ENCODE measurements at regions not wholly inside any gene's neighbourhood (a gene's known extent, or its start where the extent isn't known, plus 50 kb on each side); places are given as distances from the start of the nearest gene placed in this dataset.

DNA sequence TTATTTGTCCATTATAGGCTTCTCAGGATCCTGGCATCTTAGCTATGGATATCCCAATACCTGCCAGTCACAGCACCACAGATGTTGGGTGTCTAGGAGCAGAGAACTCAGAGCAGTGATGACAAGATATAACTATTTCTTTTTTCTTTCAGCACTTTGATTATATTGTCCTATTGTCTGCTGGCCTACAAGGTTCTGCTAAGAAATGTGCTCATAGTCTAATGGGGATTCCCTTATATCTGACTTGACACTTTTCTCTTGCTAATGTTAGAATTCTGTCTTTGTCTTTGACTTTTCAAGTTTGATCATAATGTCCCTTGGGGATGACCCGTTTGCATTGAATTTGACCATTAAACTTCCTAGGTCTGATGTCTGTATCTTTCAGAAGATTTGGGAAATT is 270.4 kb downstream of the OGFRL1 start:
- no peak for DNase-seq (ENCODE audit: low read depth)
- no peak overlapping the region for H3K4me3 ChIP-seq (ENCODE audit: low read depth, low read length)
- TF ChIP-seq, protein P1, sequence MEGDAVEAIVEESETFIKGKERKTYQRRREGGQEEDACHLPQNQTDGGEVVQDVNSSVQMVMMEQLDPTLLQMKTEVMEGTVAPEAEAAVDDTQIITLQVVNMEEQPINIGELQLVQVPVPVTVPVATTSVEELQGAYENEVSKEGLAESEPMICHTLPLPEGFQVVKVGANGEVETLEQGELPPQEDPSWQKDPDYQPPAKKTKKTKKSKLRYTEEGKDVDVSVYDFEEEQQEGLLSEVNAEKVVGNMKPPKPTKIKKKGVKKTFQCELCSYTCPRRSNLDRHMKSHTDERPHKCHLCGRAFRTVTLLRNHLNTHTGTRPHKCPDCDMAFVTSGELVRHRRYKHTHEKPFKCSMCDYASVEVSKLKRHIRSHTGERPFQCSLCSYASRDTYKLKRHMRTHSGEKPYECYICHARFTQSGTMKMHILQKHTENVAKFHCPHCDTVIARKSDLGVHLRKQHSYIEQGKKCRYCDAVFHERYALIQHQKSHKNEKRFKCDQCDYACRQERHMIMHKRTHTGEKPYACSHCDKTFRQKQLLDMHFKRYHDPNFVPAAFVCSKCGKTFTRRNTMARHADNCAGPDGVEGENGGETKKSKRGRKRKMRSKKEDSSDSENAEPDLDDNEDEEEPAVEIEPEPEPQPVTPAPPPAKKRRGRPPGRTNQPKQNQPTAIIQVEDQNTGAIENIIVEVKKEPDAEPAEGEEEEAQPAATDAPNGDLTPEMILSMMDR (IDR thresholded peaks at IDR 0.05; ENCODE audit: control insufficient read depth, extremely low read depth, insufficient read depth): no peak

DNA sequence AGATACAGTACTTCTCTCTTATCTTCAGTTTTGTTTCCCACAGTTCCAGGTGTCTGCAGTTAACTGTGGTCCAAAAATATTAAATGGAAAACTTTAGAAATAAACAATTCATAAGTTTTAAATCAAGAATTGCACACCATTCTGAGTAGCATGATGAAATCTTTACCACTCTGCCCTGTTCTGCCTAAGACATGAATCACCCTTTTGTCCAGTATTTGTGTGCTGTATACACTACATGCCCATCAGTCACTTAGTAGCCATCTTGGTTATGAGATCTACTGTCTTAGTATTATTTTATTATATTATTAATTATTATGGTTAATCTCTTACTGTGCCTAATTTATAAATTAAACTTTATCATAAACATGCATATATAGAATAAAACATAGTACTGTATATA is 279.0 kb downstream of the OGFRL1 start:
- no peak overlapping the region for H3K4me3 ChIP-seq (ENCODE audit: low read depth, low read length)
- TF ChIP-seq, protein P1 (IDR thresholded peaks at IDR 0.05; ENCODE audit: control insufficient read depth, extremely low read depth, insufficient read depth): no peak
- DNase-seq (ENCODE audit: low read depth): no peak

DNA sequence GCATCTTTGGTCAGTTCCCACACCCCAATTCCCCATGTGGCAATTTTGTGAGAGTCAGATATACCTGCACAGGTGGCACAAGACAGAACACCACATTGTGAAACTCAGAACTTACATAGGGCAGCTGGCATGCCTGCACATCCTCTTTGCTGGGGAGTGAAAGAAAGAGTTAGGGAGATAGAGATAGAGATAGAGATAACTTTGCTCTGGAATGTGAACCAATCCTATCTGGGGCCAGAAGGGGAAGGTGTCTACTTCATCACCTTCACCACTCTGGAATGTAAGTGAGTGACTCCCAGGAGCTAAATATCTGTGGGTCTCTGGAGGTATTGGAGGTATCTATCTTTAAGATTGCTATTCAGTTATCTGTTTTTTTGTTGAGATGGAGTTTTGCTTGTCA is 289.2 kb downstream of the OGFRL1 start:
- no peak overlapping the region for H3K4me3 ChIP-seq (ENCODE audit: low read depth, low read length)
- TF ChIP-seq, protein P1 (IDR thresholded peaks at IDR 0.05; ENCODE audit: control insufficient read depth, extremely low read depth, insufficient read depth): no peak
- no peak for DNase-seq (ENCODE audit: low read depth)

DNA sequence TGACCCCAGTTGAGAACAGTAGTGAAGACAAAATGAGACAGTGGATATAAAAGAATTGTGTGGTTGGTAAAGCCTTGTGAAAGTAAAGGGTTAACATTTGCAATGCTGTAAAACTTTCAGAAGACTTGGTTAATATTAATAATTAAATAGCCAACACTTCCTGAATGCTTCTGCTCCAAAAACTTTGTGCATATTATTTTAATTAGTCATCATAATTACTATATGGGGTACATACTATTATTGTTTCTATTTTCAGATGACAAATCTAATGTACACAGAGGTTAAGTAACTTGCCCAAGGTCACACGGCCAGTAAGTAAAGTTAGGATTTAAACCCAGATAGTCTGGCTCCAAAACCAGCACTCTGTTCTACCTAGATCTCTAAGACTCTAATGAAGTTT is 291.3 kb downstream of the OGFRL1 start:
- no peak overlapping the region for H3K4me3 ChIP-seq (ENCODE audit: low read depth, low read length)
- no peak for DNase-seq (ENCODE audit: low read depth)
- TF ChIP-seq, protein P1 (IDR thresholded peaks at IDR 0.05; ENCODE audit: control insufficient read depth, extremely low read depth, insufficient read depth): no peak

DNA sequence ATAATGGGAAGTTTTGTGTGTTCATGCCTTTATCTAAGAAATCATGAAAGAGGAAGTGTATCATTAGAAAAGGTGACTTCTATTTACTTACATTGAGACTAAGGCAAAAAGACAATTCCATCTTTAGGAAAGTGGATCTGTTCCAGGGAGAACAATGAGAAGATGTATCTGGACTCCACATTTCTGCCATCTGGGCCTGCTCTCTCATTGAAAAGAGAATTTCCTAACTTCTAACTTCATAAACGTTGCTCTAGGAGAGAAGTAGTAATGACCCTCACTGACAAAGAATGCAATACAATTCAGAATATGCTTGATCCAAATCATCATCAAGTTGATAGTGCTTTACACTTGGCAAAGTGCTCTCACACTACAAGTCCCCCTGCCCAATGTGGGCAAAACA is 294.2 kb downstream of the OGFRL1 start:
- H3K4me3 ChIP-seq (ENCODE audit: low read depth, low read length): no peak overlapping the region
- TF ChIP-seq, protein P1 (IDR thresholded peaks at IDR 0.05; ENCODE audit: control insufficient read depth, extremely low read depth, insufficient read depth): no peak
- DNase-seq (ENCODE audit: low read depth): no peak

DNA sequence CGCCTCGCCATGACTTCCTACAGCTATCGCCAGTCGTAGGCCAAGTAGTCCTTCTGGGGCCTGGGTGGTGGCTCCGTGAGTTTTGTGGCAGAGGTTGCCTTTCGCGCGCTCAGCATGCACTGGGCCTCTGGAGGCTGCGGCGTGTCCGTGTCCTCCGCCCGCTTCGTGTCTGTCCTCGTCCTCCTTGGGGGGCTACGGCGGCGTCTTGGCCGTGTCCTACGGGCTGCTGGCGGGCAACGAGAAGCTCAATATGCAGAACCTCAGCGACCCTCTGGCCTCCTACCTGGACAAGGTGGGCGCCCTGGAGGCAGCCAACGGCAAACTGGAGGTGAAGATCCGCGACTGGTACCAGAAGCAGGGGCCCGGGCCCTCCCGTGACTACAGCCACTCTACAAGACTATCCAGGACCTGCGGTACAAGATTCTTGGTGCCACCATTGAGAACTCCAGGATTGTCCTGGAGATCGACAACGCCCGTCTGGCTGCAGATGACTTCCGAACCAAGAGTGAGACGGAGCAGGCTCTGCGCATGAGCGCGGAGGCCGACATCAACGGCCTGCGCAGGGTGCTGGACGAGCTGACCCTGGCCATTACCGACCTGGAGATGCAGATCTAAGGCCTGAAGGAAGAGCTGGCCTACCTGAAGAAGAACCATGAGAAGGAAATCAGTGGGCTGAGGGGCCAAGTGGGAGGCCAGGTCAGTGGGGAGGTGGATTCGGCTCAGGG is 296.3 kb downstream of the OGFRL1 start:
- no peak overlapping the region for H3K4me3 ChIP-seq (ENCODE audit: low read depth, low read length)
- no peak for DNase-seq (ENCODE audit: low read depth)
- TF ChIP-seq, protein P1 (IDR thresholded peaks at IDR 0.05; ENCODE audit: control insufficient read depth, extremely low read depth, insufficient read depth): no peak

DNA sequence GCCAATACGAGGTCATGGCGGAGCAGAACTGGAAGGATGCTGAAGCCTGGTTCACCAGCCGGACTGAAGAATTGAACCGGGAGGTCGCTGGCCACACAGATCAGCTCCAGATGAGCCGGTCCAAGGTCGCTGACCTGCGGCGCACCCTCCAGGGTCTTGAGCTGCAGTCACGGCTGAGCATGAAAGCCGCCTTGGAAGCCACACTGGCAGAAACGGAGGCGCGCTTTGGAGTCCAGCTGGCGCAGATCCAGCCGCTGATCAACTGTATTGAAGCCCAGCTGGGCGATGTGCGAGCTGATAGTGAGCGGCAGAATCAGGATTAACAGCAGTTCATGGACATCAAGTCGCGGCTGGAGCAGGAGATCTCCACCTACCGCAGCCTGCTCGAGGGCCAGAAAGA is 296.9 kb downstream of the OGFRL1 start:
- H3K4me3 ChIP-seq (ENCODE audit: low read depth, low read length): no peak overlapping the region
- no peak for DNase-seq (ENCODE audit: low read depth)
- TF ChIP-seq, protein P1 (IDR thresholded peaks at IDR 0.05; ENCODE audit: control insufficient read depth, extremely low read depth, insufficient read depth): no peak
